Upper lobe of left lung (tissue), 6 donors: ENCODE measurements at regions not wholly inside any gene's neighbourhood (a gene's known extent, or its start where the extent isn't known, plus 50 kb on each side); places are given as distances from the start of the nearest gene placed in this dataset.

Experiments
- ATAC-seq, 2 donors: fragments of 200-7000 bp; cut with Tn5 transposase; one replicate each; pipeline ENCODE4 v1.9.1; 2022; ENCODE audit warnings: mild to moderate bottlenecking in 2 of 2, moderate library complexity in 2 of 2; ENCODE audit not compliant: low FRiP score in 2 of 2
- DNase-seq, 2 donors: peaks; one replicate each; pipeline ENCODE4 v3.0.0-alpha.2; 2019 to 2020
- H3K27ac ChIP-seq, 4 donors: fragments of 200-600 bp; sonication (generic); one replicate each; pipeline ENCODE4 v1.5.1; 2016 to 2019
- H3K27me3 ChIP-seq, 4 donors: fragments of 200-600 bp; sonication (generic); one replicate each; pipeline ENCODE4 v1.5.1; 2017 to 2019
- H3K36me3 ChIP-seq, 4 donors: fragments of 200-600 bp; sonication (generic); one replicate each; pipeline ENCODE4 v1.5.1; 2016 to 2019
- H3K4me1 ChIP-seq, 4 donors: fragments of 200-600 bp; sonication (generic); one replicate each; pipeline ENCODE4 v1.5.1; 2018 to 2019
- H3K4me3 ChIP-seq, 4 donors: fragments of 200-600 bp; sonication (generic); one replicate each; pipeline ENCODE4 v1.5.1; 2017 to 2019; ENCODE audit warnings: mild to moderate bottlenecking in 2 of 4, moderate library complexity in 1 of 4
- H3K9me3 ChIP-seq, 4 donors: fragments of 200-600 bp; sonication (generic); one replicate each; pipeline ENCODE4 v1.5.1; 2018 to 2019
- CTCF ChIP-seq, 6 experiments: fragments of 450-650 bp in 4 of 6; fragments of 200-600 bp in 2 of 6; sonication (generic) in 2 of 6; IDR thresholded peaks; one replicate each; pipeline ENCODE4 v1.5.1; 2016 to 2019; ENCODE audit warnings: antibody characterized with exemption in 6 of 6
- EP300 ChIP-seq, 4 donors: sonication (generic); formaldehyde crosslinking; IDR thresholded peaks; one replicate each; pipeline ENCODE4 v1.5.1; 2017; ENCODE audit warnings: antibody characterized with exemption in 4 of 4, control low read depth in 2 of 4
- POLR2A ChIP-seq, 4 donors: fragments of 450-650 bp; IDR thresholded peaks; one replicate each; pipeline ENCODE4 v1.5.1; 2016 to 2017; ENCODE audit warnings: antibody characterized with exemption in 4 of 4, mild to moderate bottlenecking in 2 of 4
- POLR2AphosphoS5 ChIP-seq, 2 donors: sonication (generic); formaldehyde crosslinking; IDR thresholded peaks; one replicate each; pipeline ENCODE4 v1.5.1; 2017; ENCODE audit warnings: antibody characterized with exemption in 2 of 2
- WGBS, 2 donors: methylation state at CpG; one replicate each; pipeline ENCODE4 v1.1.5; 2017 to 2018; 5-methylcytosine and 5-hydroxymethylcytosine counted together
- donor health status: DM: no; HTN: no; CAD: no; lungs with moderate emphysema.
- donor health status: DM: no; HTN: yes; CAD: no; lungs with severe emphysema.

DNA sequence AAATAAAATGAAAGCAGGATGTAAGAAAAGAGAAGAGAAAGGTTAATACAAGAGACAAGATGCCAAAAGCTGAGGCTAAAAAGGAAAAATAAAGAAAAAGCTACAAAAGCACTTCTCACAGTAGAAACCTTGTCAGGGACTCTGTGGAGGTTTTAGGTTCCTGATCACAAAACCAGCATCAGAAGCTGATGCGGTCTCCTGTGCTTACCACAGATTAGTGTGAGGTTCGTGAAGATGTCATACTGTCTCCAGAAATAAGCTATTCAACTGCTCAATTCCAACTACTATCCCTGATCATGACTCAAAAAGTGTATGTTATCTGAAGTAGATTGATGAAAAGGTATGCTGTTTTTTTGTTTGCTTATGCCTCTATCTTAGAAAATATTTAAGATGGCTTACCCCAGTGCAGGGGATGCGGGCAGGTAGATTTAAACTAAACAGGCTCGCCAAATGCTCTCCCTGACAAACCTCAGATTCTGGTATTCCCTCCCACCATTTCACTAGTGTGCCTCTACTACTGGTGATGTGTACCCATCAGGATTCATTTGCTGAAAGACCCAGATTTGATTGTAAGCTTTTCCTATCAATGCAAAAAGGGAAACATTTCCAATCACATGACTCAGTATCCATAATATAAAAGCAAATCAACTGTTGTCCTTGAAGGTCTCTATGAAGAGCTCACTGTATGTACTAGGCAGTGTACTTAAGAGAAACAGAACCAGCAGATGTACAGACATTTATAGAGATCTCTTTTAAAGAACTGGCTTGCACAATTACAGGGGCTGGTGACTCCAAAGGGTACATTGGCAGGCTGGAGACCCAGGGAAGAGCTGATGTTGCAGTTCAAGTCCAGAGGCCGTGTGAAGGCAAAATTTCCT is 169.5 kb upstream of the FOXN3 start:
- no peak overlapping the region for H3K27ac ChIP-seq
- H3K4me1 ChIP-seq = peaks cover 0 to 12% (median 4%) of the 10 kb centered on the region in 4 donors
- peak in 1 of 2 donors; percentile 45 for ATAC-seq
- DNase-seq = no peak
- 91 to 92% methylated on average over 5 of the region's 5 CpGs for WGBS, 2 donors
- H3K9me3 ChIP-seq = no peaks in the 10 kb centered on the region
- no peak for TF ChIP-seq CTCF (IDR thresholded peaks at IDR 0.05)
- TF ChIP-seq POLR2AphosphoS5 (IDR thresholded peaks at IDR 0.05) = no peak
- no peak for TF ChIP-seq EP300 (IDR thresholded peaks at IDR 0.05)
- no peak for TF ChIP-seq POLR2A (IDR thresholded peaks at IDR 0.05)
- H3K4me3 ChIP-seq = no peak overlapping the region
- no peaks in the 10 kb centered on the region for H3K27me3 ChIP-seq
- H3K36me3 ChIP-seq = no peaks in the 10 kb centered on the region

DNA sequence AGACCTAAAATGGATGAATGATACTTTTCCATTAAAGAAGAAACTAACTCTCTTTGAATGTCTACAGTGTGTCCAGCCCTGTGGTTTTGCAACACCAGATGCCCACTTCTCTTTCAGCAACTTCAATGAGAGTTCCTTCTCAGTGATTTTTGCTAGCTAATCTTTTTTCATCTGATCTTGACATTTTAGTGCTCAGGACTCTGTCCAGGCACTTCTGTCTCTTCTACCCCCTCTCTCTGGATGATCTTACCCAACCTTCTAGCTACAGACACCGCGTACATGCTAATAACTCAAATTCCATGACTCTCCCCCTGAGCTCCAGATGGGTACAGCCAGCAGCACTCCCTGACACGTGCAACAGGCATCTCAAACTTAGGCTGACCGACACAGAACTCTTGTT is 161.1 kb upstream of the FOXN3 start:
- TF ChIP-seq EP300 (IDR thresholded peaks at IDR 0.05) (no peak), POLR2AphosphoS5 (IDR thresholded peaks at IDR 0.05) (no peak), POLR2A (IDR thresholded peaks at IDR 0.05) (no peak)
- Histone ChIP-seq H3K4me1 (peaks cover 7 to 22% (median 17%) of the 10 kb centered on the region in 4 donors), H3K27me3 (no peaks in the 10 kb centered on the region), H3K36me3 (no peaks in the 10 kb centered on the region), H3K9me3 (no peaks in the 10 kb centered on the region), H3K4me3 (no peak overlapping the region), H3K27ac (no peak overlapping the region)
- ATAC-seq (peak in 1 of 2 donors; percentile 71), DNase-seq (no peak)
- 55 to 78% methylated on average over 4 of the region's 4 CpGs for WGBS, 2 donors

GRCh38 chr14:89576960-89577359 is 159.9 kb upstream of the FOXN3 start:
- H3K27ac ChIP-seq = no peak overlapping the region
- no peaks in the 10 kb centered on the region for H3K36me3 ChIP-seq
- H3K4me3 ChIP-seq = peak overlapping the region in 2 of 4 donors; percentile 7 to 27
- no peaks in the 10 kb centered on the region for H3K9me3 ChIP-seq
- no peak for TF ChIP-seq CTCF (IDR thresholded peaks at IDR 0.05)
- no peak for TF ChIP-seq POLR2AphosphoS5 (IDR thresholded peaks at IDR 0.05)
- TF ChIP-seq EP300 (IDR thresholded peaks at IDR 0.05) = no peak
- no peak for TF ChIP-seq POLR2A (IDR thresholded peaks at IDR 0.05)
- ATAC-seq = no peak
- H3K27me3 ChIP-seq = no peaks in the 10 kb centered on the region
- H3K4me1 ChIP-seq = peaks cover 13 to 28% (median 24%) of the 10 kb centered on the region in 4 donors
- no peak for DNase-seq
- 69 to 70% methylated on average over 7 to 8 of the region's 8 CpGs for WGBS, 2 donors

DNA sequence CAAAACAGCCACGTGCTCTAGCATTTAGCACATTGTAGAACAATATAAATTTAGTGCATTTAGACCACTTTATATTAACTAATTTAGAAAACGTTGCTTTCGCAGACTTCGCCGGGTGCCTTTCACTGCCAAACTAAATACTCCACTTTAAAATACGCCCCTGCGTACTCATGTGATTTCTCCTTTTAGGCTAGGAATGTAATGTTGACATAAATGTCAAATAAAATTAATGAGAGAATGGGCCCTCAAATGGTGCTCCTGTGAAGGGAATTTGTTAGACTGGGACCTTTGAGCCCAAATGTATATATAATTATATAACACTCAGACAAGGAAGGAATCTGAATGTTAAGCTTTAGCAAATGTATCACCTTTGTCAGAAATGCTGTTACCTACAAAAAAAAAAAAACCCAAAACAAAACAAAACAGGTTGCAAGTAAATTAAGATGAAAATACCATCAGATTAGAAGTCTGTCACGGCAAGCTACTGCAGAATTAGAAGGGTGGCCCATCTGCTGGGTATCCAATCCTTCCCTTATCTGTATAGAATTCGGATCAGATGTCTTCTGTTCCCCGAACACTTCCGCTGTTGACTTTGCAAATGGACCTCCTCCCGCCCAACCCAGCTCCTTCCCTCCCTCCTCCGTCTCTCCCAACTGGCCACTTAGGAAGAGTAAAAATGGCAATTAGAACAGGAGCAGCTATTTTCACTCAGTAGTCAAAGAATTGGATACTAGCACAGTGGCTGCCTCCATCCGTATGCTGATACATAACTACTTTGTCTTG is 159.3 kb upstream of the FOXN3 start:
- ATAC-seq (no peak), DNase-seq (peak in 1 of 2 donors; percentile 30)
- TF ChIP-seq CTCF (IDR thresholded peaks at IDR 0.05) (no peak), POLR2AphosphoS5 (IDR thresholded peaks at IDR 0.05) (no peak), POLR2A (IDR thresholded peaks at IDR 0.05) (no peak), EP300 (IDR thresholded peaks at IDR 0.05) (no peak)
- H3K4me1 ChIP-seq = peaks cover 13 to 28% (median 24%) of the 10 kb centered on the region in 4 donors
- H3K4me3 ChIP-seq = peak overlapping the region in 3 of 4 donors; percentile 7 to 27 (median 8)
- 69 to 73% methylated on average over 14 of the region's 14 CpGs for WGBS, 2 donors
- no peaks in the 10 kb centered on the region for H3K27me3 ChIP-seq
- H3K36me3 ChIP-seq = no peaks in the 10 kb centered on the region
- no peaks in the 10 kb centered on the region for H3K9me3 ChIP-seq
- no peak overlapping the region for H3K27ac ChIP-seq
